Tibial nerve (tissue), 3 donors: ENCODE measurements at regions not wholly inside any gene's neighbourhood (a gene's known extent, or its start where the extent isn't known, plus 50 kb on each side); places are given as distances from the start of the nearest gene placed in this dataset.

Experiments used
- CTCF ChIP-seq, 5 experiments: fragments of 200-600 bp in 3 of 5; fragments of 450-650 bp in 2 of 5; sonication (generic) in 3 of 5; IDR thresholded peaks; one replicate each; pipeline ENCODE4 v1.5.1; 2016 to 2019; ENCODE audit warnings: antibody characterized with exemption in 5 of 5, mild to moderate bottlenecking in 3 of 5, moderate library complexity in 2 of 5
- POLR2A ChIP-seq, 2 donors: fragments of 450-650 bp; IDR thresholded peaks; one replicate each; pipeline ENCODE4 v1.6.1; 2017; ENCODE audit warnings: antibody characterized with exemption in 2 of 2, mild to moderate bottlenecking in 2 of 2, moderate library complexity in 2 of 2

- TF ChIP-seq CTCF (IDR thresholded peaks at IDR 0.05) (no peak), POLR2A (IDR thresholded peaks at IDR 0.05) (no peak)
These were observed 329.3 kb upstream of the TNP1 start for GRCh38 chr2:217189131-217189530.
